ENCODE measurements at regions not wholly inside any gene's neighbourhood (a gene's known extent, or its start where the extent isn't known, plus 50 kb on each side); places are given as distances from the start of the nearest gene placed in this dataset.

GRCh38 chr20:12177657-12178293 lies 260.1 kb downstream of the BTBD3 start:
- Histone ChIP-seq H3K27me3 (no peaks in the 10 kb centered on the region), H3K9me3 (no peaks in the 10 kb centered on the region), H3K4me1 (peaks cover 0 to 10% of the 10 kb centered on the region in 2 donors), H3K36me3 (no peaks in the 10 kb centered on the region), H3K27ac (no peak overlapping the region), H3K4me3 (no peak overlapping the region)
- TF ChIP-seq POLR2A (IDR thresholded peaks at IDR 0.05) (no peak), POLR2AphosphoS5 (IDR thresholded peaks at IDR 0.05) (no peak), CTCF (IDR thresholded peaks at IDR 0.05) (no peak)
- DNase-seq (ENCODE audit: low spot score in 2 of 2), result no peak
- intact Hi-C loops (cut with DNase I; ENCODE audit: low total_unique reads), result no loop called here

- no peak for DNase-seq (ENCODE audit: low spot score in 2 of 2)
- Histone ChIP-seq H3K27ac (no peak overlapping the region), H3K9me3 (no peaks in the 10 kb centered on the region), H3K27me3 (no peaks in the 10 kb centered on the region), H3K4me1 (no peaks in the 10 kb centered on the region), H3K4me3 (no peak overlapping the region), H3K36me3 (no peaks in the 10 kb centered on the region)
- intact Hi-C loops (cut with DNase I; ENCODE audit: low total_unique reads), result no loop called here
- no peak for TF ChIP-seq POLR2AphosphoS5 (IDR thresholded peaks at IDR 0.05)
- TF ChIP-seq POLR2A (IDR thresholded peaks at IDR 0.05), result no peak
- no peak for TF ChIP-seq CTCF (IDR thresholded peaks at IDR 0.05)
Observed at GRCh38 chr20:12179692-12180091, 262.0 kb downstream of the BTBD3 start.

GRCh38 chr20:12180107-12180661 lies 262.5 kb downstream of the BTBD3 start:
- intact Hi-C loops (cut with DNase I; ENCODE audit: low total_unique reads), result no loop called here
- no peak for DNase-seq (ENCODE audit: low spot score in 2 of 2)
- Histone ChIP-seq H3K27me3 (no peaks in the 10 kb centered on the region), H3K36me3 (no peaks in the 10 kb centered on the region), H3K9me3 (no peaks in the 10 kb centered on the region), H3K4me1 (no peaks in the 10 kb centered on the region), H3K4me3 (no peak overlapping the region), H3K27ac (no peak overlapping the region)
- no peak for TF ChIP-seq CTCF (IDR thresholded peaks at IDR 0.05)
- TF ChIP-seq POLR2AphosphoS5 (IDR thresholded peaks at IDR 0.05), result no peak
- no peak for TF ChIP-seq POLR2A (IDR thresholded peaks at IDR 0.05)

GRCh38 chr20:12198281-12198680 lies 280.6 kb downstream of the BTBD3 start:
- H3K27ac ChIP-seq, result no peak overlapping the region
- H3K27me3 ChIP-seq, result no peaks in the 10 kb centered on the region
- no peak overlapping the region for H3K4me3 ChIP-seq
- H3K4me1 ChIP-seq, result no peaks in the 10 kb centered on the region
- intact Hi-C loops (cut with DNase I; ENCODE audit: low total_unique reads), result no loop called here
- no peaks in the 10 kb centered on the region for H3K9me3 ChIP-seq
- TF ChIP-seq POLR2A (IDR thresholded peaks at IDR 0.05), result no peak
- no peak for TF ChIP-seq CTCF (IDR thresholded peaks at IDR 0.05)
- no peak for TF ChIP-seq POLR2AphosphoS5 (IDR thresholded peaks at IDR 0.05)
- DNase-seq (ENCODE audit: low spot score in 2 of 2), result no peak
- H3K36me3 ChIP-seq, result no peaks in the 10 kb centered on the region

- Histone ChIP-seq H3K4me3 (no peak overlapping the region), H3K27me3 (no peaks in the 10 kb centered on the region), H3K9me3 (no peaks in the 10 kb centered on the region), H3K36me3 (no peaks in the 10 kb centered on the region), H3K4me1 (no peaks in the 10 kb centered on the region), H3K27ac (no peak overlapping the region)
- DNase-seq (ENCODE audit: low spot score in 2 of 2), result no peak
- intact Hi-C loops (cut with DNase I; ENCODE audit: low total_unique reads), result no loop called here
- TF ChIP-seq CTCF (IDR thresholded peaks at IDR 0.05), result no peak
- no peak for TF ChIP-seq POLR2A (IDR thresholded peaks at IDR 0.05)
- no peak for TF ChIP-seq POLR2AphosphoS5 (IDR thresholded peaks at IDR 0.05)
Observed at GRCh38 chr20:12199703-12200102, 282.0 kb downstream of the BTBD3 start.
